Stimulated activated CD4-positive, alpha-beta T cell treated with anti-CD3 and anti-CD28 coated beads, Interleukin-4, amount 100 ng/mL, for 1 hour (primary cell): ENCODE measurements at regions not wholly inside any gene's neighbourhood (a gene's known extent, or its start where the extent isn't known, plus 50 kb on each side); places are given as distances from the start of the nearest gene placed in this dataset.

Experiments used
- DNase-seq: peaks from one replicate; pipeline ENCODE4 v3.0.0-alpha.2; 2020

DNA sequence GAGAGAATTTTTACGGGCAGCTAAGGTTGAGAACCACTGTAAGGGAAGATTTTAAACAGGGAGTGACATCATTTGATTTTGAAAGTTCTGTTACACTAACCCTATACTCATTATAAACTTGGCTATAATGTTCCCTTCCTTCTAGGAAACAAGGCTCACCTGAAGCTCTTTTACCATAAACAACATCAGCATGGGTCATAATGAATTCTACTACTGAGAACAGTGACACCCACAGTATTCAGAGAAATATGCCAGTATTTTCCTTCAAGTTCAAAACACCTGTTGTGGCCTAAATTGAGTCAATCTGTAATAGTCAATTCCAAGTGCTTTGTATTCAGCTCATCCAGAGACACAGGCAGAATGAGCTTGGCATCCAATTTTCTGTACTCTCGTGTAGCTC lies 175.3 kb upstream of the STT3B start:
- DNase-seq: no peak

DNA sequence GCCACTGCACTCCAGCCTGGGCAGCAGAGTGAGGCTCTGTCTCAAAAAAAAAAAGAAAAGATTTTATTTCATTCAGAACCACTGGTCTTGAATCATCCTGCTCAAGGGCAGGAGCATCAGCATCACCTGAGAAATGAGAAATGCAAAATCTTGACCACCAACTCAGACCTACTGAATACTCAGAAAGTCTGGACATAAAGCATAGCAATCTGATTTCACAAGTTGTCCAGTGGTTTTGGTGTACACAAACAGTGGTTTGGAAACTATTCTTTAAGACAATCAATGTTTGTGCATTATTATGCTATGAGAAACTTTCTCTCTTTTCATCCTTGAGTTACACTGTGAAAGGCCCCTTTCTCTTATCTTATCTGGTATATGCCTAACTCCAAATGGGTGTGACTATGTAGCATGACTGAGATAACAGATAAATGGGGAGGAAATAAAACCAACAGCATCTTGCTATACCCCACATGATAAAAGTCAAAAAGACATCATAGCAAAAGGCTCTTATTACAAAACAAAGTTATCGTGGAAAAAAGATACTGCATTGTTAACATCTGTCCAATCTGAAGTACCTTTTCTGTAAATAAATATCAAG lies 174.2 kb upstream of the STT3B start:
- DNase-seq: no peak

DNA sequence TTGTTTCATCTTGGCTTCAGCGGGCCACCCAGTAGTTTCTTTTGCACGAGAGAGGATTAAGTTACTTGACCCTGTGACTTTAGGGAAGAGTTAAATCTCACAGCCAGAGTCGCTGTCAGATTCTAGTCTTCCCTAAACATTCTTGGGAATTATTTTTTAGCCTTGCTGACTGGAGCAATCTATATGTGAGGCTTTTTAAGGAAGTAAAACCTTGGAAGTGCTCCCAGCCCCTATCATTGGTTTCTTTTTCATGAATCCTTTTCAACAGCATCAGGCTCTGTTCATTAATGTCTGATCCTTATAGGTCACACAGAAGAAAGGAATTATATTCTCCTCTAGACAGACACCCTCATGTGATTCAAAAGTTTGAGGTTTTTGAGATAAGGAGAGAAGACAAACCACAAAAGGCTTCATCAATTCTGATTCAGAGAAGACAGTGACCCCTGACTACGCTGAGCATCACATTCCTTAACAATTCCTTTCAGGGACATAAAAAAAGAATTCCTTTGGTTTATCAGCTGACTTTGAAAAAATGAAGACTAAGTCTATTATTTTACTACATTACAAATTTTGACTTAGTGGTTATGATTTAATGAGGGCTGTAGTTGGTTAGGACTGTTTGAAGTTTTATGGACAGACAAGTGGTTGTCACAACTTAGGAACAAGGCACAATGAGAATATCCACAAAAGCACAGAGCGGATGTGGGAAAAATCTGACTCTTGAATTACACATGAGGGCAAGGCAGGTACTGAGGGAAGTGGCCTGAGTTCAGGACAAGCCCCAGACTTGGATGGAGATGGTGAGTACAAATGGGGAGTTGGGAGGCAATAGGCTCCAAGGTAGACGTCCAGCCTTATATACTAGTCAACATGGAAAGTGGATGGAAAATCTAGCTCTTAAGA lies 171.1 kb upstream of the STT3B start:
- DNase-seq: no peak

DNA sequence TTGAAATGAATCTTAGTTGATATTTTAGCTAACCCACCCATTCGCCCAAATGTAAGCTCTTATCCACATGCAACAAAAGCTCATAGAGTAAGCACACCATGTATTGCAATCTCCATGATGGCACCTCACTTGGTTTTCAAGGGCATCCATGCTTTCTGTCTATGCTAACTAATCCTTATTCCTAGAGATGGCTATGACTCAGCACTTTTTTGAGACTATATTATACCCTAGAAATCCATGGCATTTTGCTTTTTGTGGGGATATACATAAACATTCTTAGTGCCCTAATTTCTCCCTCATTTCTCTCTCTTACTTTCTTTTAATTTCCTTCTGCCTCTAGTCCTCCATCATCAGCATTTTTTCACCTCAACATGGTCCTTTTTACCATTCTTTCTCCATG lies 168.5 kb upstream of the STT3B start:
- DNase-seq: no peak

DNA sequence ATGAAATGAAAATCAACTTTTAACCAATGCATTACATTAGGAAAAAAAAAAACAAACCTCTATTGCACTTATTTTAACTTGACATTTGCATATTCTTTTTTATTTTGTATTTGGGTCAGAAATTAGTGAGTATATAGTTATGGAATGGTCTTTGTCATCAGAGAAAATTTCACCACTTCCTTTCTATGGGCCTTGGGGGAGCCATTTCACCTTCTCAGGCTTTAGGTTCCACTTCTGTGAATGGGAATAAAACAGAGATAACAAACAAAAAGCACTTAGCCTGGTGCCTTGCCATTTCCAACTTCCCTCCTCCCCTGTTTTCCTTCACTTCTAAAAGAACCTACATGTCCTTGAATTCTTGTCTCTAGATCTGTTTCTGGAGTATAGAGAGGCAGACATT lies 168.0 kb upstream of the STT3B start:
- DNase-seq: no peak

DNA sequence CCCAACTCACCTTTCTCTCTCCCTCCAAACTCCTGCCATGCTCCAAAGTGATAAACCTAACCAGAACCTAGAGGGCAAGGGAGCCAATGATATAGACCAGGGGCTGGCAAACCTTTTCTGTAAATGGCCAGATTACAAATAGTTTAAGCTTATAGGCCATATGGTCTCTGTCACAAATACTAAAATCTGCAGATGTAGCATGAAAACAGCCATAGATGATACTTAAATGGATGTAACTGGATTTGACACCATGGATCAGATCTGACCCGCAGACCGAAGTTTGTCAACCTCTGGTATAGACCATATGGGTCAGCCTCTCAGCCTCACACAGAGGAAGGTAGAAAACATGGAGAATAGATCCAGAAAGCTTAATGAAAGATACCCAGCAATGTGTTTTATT lies 165.2 kb upstream of the STT3B start:
- DNase-seq: no peak

DNA sequence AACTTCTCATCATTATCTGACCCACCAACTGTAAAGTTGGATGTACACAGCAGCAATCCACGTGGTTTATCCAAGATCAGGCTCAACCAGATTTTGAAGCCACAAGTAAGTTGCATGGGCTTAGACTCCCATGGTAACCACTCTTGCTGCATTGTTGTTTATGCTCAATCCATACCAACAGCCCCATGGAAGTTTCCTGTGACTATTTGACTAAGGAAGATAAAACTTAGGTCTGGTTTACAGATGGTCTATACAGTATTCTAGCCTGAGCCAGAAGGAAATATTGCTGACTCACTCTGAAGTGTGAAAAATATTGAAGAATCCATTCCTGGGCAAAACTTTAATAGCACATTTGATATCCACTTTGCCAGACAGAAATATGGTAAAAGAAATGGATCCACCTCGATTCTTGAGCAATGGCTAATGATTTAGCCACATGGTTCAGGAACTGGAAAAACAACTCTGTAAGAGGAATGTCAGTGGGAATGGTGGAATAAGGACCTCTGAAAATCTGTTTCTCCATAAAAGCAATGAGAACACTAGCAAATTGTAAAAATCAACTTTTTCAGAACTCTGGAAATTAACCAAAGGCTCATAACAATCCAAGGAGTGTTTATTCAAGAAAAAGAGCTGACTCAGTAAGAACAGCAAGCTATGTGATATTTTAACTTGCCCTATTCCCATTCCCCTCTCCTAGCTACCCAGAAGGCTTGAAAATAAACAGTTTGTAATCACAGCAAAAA lies 162.9 kb upstream of the STT3B start:
- DNase-seq: no peak

DNA sequence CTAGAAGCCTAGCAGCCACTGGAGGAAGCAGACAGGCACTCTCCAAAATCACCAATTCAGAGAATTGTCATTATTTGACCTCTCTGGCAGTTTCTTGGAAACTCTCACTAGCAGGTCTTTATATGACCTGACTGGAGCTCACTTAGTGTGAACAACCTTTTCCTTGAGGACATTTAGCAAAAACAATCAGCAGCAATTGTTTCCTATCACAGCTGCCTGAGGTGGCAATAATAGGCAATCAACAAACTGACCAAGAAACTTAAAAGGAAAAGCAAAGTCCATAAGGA lies 162.4 kb upstream of the STT3B start:
- DNase-seq: no peak

DNA sequence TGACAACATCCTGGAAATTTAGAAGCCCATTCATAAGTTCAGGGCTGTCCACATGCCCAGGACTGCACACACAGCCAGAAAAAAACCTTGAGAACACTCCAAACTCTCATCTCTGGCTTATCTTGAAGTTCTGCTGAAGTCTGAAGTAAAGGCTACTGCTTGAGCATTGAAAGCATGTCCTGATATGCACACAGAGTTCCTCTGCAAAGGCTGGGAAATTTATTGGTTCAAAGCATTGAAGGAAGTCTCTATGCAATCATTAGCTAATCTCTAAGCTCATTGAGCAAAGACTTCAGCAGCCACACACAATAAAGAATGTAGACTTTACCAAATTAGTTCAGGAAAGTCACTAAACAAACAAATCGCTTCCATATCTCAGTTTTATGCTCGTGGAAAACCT lies 162.0 kb upstream of the STT3B start:
- no peak for DNase-seq

DNA sequence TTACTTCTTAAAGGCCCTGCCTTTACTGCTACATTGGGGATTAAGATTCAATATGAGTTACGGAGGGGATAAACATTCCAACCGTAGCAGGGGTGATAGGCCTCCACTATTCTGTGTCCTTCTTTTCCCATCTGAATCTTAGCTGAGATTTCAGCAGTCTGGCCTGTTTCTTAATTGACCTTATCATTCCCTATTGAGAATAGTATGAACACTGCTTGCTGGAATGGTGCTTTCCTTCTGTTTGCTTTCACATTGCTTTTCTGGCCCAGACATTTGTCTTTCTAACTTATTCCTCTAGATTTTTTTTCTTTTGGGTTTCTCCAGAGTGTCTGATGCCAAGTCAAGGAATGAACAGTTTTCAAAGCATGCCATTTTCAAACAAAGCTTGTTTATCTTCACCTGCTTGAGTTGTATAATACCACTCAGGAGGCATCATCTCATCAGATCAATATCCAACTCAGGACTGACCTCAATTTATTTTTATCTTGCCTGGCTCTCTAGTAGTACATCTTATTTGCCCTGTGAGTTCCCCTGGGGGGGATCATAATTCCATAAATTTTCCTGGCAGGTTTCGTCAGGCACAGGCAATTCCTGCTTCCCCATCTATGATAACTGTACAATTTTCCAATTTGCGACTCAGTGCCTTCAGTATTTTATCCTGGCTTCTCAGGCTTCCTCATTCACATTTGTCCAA lies 161.1 kb upstream of the STT3B start:
- no peak for DNase-seq

DNA sequence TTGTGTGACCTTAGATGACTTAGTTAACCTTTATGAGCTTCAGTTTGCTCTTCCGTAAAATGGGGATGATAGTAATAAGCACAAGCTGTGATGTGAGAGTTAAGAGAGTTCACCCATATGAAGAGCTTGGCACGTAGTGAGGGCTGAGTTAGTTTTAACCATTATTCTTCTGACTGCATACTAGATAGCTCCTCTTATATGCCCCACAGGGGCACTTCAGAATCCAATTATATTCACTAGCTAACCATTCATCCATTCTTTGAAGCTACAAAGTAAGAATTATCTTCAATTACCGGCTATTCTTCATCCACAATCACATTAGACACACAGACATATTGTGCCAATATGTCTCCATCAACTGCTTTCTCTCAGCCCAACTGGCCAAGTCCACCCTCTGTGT lies 159.0 kb upstream of the STT3B start:
- DNase-seq: no peak

DNA sequence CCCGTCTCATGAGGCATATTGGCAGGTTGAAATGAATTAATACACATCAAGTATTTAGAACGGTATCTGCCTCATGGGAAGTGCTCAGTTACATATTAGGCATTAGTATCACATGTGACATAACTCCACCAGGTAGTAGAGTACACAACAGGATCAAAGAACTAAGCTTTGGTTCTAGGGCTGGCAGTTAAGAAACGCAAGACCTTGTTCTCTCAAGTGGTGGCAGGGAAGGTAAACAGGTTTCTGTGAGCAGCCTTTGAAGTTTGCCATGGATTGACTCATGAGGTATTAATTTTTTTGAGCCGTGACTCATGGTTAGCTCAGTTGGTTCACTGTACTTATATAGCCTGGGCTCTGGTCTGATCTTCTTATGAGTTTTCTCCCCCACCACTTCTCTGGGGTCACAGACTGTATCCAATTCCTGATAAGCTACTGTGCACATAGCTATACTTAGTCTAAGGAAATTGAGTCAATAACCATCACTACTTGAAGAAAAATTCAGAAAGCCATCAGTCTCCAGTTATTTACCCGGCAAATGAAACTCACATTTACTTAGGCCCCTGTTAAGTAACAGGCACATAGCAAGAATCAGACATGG lies 155.6 kb upstream of the STT3B start:
- no peak for DNase-seq

DNA sequence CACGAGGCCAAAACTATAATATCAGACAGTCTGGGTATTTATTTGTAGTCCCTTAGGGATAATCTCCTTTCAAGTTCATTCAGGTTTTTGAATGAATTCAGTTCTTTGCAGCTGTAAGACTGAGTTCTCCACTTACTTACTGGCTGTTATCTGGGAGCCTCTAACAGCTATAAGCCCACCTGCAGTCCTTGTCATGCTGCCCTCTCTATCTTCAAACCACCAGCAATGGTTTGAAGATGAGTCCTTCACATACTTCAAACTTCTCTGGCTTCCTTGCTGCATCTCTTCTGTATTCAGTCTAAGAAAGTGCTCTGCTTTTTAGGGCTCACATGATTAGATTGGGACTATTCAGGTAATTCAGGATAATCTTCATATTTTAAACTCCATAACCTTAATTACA lies 154.5 kb upstream of the STT3B start:
- no peak for DNase-seq

DNA sequence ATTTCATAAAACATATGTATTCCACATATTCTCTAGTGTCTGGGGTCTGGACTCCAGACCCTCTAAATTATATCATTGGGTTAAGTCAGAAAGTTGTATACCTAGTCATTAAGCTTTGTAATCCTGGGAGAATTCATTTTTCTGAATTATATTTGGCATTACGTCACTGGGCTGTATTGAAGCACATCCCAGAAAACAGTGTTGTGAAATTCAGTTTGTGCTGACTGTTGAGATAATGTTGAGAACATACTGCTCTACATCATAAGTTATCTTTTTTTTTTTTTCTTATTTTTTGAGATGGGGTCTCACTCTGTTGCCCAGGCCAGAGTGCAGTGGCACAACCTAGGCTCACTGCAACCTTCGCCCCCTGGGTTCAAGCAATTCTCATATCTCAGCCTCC lies 153.1 kb upstream of the STT3B start:
- DNase-seq: no peak

DNA sequence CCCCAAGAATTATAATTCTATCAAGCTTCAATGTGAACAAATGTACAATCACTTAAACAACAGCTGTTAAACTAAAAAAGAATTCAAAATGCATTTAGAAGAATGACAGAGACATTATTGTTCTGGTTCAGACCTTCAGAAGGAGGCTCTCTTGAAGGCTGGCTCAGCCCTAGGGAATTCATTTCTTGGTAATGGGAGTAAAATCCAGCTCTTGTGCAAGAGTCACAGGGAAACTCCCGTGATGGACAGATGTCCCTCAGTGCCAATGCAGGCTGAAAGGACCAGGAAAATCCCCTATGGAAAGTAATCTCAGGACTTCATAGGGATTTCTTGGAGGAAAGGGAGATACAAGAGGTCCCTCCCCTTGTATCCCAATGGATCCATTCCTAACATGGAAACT lies 149.9 kb upstream of the STT3B start:
- DNase-seq: no peak

DNA sequence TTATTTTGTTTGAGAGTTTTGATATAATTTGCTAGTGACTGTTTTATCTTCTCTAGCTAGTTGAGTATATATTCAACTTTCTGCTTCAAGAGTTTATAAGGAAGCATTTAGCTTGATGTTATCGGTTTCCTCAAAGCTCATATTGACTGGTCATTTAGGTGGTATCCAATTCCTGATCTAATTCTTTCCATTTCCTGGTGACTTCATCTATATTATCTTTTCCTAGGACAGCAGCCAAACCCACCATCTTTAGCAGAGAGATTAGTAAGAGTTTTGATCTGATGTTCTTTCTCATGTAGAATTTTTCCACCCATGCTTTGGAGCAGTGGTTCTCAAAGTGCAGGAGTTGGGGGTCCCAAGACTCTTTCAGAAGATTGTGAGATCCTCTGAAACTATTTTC lies 148.6 kb upstream of the STT3B start:
- no peak for DNase-seq

DNA sequence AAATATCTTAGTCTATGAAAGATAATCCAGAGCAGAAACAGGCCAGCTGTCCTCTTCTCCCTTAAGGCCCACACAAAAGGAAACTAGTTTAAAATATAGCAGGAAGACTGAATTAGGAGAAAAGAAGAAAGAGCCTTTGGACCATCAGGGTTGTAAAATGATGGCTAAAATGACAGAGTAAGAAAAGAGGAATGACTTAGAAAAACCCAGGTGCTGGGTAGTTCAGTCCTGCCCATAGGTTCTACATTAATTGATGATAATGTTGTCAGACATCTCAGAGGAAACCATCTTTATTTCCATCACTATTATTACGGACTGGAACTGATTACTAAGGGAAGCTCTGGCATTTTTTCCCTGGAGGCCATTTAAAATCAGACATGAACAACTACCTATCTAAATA lies 142.8 kb upstream of the STT3B start:
- no peak for DNase-seq

DNA sequence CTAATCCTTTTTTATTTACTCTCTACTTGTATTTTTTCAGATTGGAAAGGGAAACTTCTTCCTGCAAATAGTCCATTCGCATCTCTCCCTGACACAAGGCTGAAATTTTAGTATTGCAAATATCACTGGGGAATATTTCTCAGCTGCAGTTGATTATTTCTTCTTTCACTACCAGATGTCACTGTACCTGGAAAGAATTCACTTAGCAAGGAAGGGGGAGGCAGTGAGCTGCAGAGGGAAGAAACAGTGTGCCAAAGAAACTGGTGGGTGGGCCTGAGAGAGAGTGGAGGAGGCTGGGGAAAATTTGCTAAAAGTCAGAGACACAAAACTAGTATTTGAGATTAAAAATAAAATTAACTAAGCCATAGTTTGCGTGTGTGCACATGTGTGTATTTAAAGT lies 142.3 kb upstream of the STT3B start:
- DNase-seq: no peak

DNA sequence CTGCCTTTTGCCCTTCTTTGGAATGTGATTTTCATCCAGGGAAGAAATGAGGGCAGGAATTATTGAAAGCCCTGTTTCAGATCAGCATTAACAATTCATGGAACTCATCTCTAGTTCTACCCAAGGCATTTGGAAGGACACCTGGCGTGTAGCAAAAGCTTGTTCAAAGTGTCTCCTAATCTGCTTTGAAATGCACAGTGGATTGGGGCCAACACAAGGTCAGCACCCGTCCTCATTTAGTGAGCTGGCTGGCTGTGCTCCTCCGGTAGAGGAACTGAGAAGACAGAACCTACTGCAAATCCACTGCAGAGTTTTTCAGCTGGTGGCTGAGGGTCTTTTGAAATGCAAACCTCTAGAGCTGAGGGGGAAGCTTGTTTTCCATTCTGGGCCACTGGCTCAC lies 141.6 kb upstream of the STT3B start:
- DNase-seq: no peak

DNA sequence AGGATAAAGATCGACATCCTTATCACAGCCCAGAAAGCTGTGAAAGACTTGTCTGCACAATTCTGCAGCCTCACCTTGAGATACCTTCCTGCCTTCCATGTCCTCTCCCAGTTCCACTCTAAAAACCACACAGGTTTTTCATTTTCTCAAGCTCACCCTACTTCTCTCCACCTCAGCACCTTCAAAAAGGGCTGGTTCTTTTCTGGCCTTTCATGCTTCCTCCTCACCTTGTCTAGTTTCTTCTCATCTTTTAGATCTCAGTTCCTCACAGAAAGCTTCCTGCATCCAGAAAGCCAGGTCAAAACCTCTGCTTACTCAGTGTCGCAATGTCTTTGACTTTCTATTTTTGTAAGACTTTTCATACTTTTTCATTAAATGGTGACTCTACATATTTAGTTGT lies 140.2 kb upstream of the STT3B start:
- DNase-seq: no peak

DNA sequence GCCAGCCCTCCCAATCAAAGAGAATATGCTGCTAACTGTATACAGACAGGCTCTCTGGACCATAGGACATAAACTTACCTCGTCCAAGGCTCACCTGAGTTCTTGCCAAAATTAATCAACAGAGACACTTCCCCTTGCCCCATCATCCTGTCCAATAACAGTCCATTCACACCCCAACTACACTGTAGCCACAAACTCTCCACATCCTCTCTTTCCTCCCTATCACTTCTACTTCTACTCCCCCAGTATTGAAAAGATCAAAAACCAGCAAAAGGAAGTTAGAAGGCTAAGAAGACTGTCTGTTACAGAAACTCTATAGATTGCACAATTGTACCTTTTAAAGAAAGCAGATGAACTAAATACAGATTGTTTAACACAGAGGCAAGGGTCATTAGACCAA lies 133.5 kb upstream of the STT3B start:
- DNase-seq: no peak

DNA sequence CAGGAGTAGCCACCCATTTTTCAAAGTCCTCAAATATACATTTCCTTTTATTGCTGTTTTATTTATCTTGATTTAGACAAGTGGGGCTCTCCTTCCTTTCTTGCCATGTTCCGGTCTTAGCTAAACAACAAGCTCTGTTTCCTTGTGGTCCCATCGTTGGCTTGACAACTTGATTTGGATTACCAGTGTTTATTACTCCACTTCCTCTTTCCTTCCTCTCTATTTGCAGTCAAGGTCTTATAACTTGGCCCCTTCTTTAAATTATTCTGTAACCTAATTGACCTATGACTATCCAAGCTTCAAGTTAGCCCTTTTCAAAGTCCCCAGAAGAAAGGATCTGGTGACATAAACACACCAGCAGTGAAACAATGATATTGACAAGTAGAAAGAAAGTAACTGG lies 130.6 kb upstream of the STT3B start:
- DNase-seq: no peak

DNA sequence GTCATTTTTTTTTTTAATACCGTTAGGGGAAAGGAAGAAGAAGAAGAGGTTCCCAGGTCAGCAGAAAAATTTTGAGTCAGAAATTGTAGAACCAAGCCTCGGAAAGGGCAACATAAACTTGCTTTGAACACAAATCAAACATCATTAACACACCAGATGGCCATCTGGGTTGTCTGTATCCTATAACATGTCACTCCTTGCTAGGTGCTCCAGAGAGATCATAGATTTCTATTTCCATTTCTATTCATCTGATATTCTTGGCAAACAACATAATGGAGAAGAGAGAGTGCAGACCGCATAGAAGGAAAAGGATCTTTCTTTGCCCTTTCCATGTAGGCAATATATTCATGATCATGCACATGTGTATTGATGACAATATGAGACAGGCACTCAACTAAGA lies 129.5 kb upstream of the STT3B start:
- DNase-seq: no peak
